NCI-H1694 treated with DMSO at 0.1 percent for 48 hours (cell line): ENCODE measurements at regions not wholly inside any gene's neighbourhood (a gene's known extent, or its start where the extent isn't known, plus 50 kb on each side); places are given as distances from the start of the nearest gene placed in this dataset.

ENCODE experiments used
- DNase-seq: peaks from one replicate; lab custom pipeline; 2025; lab: John Stamatoyannopoulos, UW

DNA sequence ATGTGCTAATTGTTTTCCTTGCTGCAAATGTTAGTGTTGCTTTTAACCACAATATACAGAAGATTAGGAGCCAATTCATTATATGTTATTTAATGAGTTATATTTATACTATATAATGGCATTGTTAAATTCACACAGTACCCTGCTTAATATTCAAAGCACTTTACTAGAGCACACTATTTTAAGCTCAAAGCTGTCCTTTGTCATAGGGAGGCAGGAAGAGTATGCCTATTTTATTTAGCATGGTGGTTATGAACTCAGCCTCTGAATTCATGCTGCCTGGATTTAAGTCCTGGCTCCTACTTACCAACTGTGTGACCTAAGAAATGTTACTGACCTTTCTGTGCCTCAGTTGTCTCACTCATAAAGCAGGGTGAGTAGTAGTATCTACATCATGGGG, 80.5 kb downstream of the FASTKD2 start:
- peak; percentile 21 for DNase-seq

- no peak for DNase-seq
These were observed 80.9 kb downstream of the FASTKD2 start for GRCh38 chr2:206846331-206846730.

DNA sequence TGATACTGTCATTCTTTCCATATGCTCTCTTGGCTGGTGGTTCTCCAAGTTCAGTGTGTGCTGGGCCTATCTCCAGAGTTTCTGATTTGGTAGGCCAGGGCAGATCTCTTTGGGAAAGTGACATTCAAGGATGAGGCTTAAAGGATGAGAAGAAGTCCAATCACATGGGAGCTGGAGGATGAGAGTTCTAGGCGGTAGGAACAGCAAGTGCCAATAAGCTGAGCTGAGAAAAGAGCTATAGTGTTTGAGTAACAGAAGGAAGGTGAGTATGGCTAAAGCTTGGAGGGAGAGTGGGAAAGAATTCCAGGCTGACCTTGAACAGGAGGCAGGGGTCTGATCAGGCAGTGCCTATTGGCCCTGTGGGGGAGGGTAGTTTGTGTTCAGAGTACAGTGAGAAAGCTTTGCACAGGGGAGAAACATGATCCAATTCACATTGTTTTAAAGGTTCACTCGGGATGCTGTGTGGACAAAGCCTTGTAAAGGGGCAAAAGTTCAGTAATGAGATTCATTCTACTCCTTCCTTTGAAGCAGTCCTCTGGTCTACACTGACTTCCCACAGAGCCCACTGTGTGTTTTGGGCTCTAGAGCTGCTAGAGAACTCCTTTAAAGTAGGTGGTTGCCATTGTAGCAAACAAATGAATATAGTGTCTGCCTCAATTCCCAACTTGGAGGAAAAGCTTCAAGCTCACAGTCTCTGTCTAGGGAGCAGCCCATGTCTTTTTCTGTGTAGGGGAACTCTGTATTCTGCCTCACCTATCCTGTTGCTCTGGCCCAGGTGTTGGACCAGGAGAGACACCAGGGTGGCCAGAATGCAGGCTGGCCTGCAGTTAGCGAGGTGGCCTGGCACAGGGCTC, 81.8 kb downstream of the FASTKD2 start:
- DNase-seq = peak; percentile 76

DNA sequence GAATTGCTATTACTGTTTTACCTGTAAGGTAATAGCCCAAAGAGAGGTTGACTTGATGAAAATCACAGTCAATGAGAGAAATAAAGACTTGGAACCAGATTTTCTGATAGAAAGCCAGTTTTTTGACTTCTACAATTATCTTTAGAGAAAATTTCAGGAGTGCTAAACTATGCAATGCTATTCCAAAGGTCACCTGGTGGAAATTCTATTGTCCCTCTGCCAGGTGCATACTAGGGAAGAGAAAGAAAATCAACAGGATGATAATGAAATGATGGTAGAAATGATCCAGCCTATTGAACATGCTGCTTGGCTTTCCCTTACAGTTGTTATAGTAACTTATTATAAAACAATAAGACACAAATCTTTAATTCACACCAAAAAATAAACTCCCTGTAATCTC, 85.0 kb downstream of the FASTKD2 start:
- DNase-seq = no peak

- peak; percentile 92 for DNase-seq
These were observed 86.1 kb downstream of the FASTKD2 start for GRCh38 chr2:206851521-206851920.

GRCh38 chr2:206853915-206854314, 85.4 kb upstream of the CPO start:
- DNase-seq = peak; percentile 97

DNA sequence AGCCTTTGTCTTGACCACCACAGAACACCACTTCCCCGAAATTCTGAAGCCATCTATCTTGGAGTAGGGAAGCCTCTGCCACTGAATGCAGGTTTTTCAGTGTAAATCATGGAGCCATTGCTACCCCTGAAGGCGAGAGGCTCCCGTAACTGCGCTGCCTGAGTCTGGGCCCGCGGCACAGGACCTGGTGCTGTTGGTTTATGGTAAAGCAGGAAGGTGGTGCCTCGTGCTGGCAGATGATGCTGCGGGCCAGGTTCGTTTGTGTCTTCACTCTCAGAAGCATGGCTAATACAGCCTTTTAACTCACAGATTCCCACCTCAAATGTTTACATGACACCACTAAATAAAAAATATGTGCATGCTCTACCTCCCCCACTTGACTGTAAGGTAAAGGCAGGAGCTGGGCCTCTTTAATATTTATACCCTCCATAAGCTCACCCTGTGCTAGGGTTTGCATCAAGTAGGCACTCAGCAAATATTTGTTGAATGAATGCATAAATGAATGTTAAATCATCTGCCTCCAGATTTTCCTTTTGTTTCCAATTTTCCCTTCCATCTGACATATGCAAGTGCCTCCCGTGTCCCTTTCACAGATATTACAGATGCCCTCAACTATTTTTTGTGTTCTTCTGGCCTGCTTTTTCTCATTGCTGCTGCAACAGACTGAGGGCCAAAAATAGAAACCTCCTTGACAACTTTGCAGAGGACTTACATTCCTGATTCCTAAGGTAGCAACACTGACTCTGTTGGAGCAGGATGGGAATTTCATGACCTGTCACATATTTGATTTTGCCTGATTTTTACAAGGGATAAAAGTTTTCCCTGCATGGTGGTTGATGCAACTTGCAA, 83.5 kb upstream of the CPO start:
- no peak for DNase-seq

- DNase-seq = no peak
These were observed 82.8 kb upstream of the CPO start for GRCh38 chr2:206856513-206856912.

DNA sequence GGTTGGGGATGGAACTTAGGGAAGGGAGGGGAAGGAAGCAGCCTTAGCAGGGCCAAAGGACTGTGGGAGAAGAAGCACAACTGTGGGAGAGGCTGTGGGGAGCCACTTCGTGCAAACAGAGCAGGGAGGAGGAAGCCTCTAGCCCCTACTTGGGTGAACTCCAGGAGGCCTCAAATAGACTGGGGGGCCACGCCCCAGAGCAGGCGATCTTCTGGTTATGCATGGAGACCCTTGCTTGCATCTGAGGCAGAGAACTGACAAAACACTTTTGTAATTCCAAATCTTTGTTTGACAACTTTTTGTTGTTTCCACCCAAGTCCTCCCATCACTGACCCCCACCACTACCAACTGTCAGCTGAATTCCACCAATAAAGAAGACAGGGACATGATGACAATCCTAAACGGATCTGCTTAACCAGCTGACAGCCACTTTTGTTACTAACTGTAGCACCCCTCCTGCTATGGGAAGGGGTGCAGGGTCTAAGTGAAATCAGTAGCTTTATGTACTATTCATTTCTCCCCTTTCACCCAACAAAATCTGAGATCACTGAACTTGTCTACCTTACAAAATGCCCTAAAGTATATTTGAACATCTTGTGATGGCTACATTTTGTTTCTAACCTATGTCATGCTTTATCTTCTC, 80.5 kb upstream of the CPO start:
- no peak for DNase-seq

GRCh38 chr2:206859330-206859739, 80.0 kb upstream of the CPO start:
- no peak for DNase-seq

DNA sequence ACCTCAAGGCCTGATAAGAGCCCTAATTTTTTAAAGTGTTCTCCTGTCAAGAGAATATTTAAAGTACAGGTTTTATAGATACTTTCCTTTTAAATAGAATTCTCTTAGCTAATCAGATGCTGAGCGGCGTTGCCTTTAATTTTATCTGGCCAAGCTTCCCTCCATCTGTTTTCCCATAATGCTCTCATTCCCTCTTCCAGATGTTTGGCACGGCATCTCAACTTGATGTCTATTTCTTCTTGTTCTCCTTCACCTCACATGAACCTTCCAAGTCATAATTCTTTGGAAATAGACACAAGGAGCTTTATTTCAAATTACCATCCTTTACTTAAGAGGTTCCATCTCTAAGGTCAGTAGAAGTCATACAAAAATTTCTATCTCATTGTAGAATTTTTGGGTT, 76.1 kb upstream of the CPO start:
- DNase-seq = no peak

GRCh38 chr2:206863716-206864115, 75.6 kb upstream of the CPO start:
- DNase-seq = no peak

GRCh38 chr2:206867006-206867405, 72.3 kb upstream of the CPO start:
- no peak for DNase-seq

- DNase-seq = no peak
These were observed 69.4 kb upstream of the CPO start for GRCh38 chr2:206869824-206870495.

DNA sequence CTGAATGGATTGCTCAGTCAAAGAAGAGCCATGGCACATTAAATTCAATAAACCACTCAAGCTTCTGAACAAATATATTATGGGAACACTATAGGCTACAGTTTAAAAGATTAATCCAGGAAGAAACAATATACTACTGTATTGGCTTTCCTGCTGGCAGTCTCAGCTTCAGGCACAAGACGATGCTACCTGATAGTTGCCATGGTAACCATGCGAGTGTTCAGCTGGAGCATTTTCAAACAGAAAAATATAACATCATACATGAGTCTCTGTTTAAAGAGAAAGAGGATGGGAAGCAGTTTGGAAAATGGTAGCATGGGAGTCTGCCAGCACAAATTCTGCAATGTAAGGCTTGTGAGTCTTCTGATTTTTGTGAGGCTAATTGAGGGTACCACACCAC, 65.9 kb upstream of the CPO start:
- DNase-seq = no peak

DNA sequence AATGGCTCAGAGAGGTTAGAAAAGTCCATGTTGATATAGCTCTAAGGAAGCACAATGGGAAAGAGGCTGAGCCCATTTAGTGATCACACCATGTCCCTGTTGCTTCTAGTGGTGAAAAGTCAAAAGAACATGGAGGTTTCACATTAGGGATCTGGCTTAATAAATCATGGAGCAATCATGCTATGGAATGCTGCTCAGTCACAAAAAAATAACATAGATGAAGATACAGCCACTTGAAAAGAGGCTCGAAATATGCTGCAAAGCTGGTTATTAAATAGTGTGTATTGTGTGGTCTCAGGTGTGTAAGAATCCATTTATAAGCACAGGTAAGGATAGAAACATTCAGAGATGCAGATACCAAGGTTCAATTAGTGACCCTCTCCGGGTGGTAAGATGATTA, 63.6 kb upstream of the CPO start:
- no peak for DNase-seq

- no peak for DNase-seq
These were observed 63.0 kb upstream of the CPO start for GRCh38 chr2:206876216-206876860.

DNA sequence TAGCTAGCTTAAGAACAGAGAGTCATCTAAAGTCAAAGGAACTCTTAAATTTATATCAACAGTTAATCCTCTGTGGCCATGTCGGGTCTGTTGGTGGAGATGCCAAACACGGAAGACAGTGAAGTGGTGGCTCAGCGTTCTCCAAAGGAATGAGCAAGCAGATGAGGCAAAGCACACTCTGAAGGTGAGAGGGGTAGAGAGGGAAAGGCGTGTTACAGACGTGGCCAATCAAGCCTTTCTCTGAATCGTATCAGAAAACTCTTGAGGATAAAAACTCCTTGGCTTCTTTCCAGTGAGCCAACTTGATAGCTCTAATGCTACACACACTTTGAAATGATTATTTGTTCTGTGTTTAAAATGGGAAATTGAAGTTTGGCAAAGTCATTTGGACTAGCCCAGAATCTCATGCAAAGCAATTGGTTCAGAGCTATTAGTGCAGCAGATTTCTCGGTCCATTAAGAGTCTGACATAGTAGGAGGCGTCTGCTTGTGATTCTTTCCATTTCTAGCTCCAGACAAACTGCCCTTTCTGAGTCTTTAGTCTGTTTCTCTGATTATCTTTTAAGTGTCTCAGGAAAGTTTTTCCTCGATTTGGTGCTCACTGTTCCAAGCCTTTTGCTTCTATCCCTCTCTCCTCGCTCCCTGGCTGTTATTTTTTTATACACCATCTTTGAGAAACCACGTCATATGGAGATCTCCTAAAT, 57.5 kb upstream of the CPO start:
- no peak for DNase-seq

DNA sequence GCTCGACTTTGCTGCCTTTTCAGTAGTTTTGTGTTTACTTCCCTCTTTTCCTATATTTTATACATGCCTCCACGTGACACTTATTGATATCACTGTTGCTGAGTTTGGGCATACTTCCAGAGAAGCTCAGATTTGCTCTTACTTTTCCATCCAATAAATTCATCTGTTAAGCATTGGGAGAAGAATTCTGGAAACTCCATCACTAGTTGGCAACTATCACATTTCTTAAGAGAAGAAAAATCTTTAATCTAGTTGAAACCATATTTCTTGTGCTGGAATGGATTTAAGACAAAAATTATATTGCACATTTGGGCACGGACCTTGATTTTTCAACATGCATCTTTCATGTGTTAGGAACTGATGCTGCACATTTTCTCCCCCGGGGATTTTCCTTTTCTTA, 52.6 kb upstream of the CPO start:
- no peak for DNase-seq

GRCh38 chr2:206887745-206888144, 51.6 kb upstream of the CPO start:
- no peak for DNase-seq
